T47D (cell line): ENCODE measurements at regions not wholly inside any gene's neighbourhood (a gene's known extent, or its start where the extent isn't known, plus 50 kb on each side); places are given as distances from the start of the nearest gene placed in this dataset.
"Not testable (repeated sequence)": the region's sequence is repeated elsewhere in the genome, so short reads cannot be mapped to it uniquely, and the experiment has no call there.

ENCODE experiments used
- DNase-seq, 2 experiments: peaks; one replicate each; pipeline versions ENCODE4 v3.0.0 to v3.0.0-alpha.2; 2011 to 2012; ENCODE audit warnings: low read depth in 1 of 2, low spot score in 1 of 2
- JUND ChIP-seq: IDR thresholded peaks from 2 replicates; pipeline ENCODE4 v1.6.1; 2012; ENCODE audit warnings: low read depth
- in situ Hi-C: cut with HindIII; loops from 2 replicates; pipeline ENCODE4 v1.10.0; 2016; ENCODE audit warnings: low sequenced_read_pairs, low pct_unique_long_range_greater_than_20kb

GRCh38 chr3:89923921-89924610 lies 816.6 kb downstream of the EPHA3 start:
- in situ Hi-C loops: no loop called here
- TF ChIP-seq JUND: no peak
- DNase-seq: no peak

GRCh38 chr3:89925976-89926375 lies 818.6 kb downstream of the EPHA3 start:
- DNase-seq: no peak
- no peak for TF ChIP-seq JUND
- in situ Hi-C loops: no loop called here

- in situ Hi-C loops: no loop called here
- DNase-seq: no peak
- TF ChIP-seq JUND: no peak
Observed at GRCh38 chr3:89932882-89933281, 825.5 kb downstream of the EPHA3 start.

GRCh38 chr3:89944461-89944860 lies 837.0 kb downstream of the EPHA3 start:
- in situ Hi-C loops: not testable (repeated sequence)

GRCh38 chr3:89946884-89947283 lies 839.5 kb downstream of the EPHA3 start:
- no peak for TF ChIP-seq JUND
- DNase-seq: no peak
- in situ Hi-C loops: no loop called here

More at GRCh38 chr3:89944461-89944860, 837.0 kb downstream of the EPHA3 start:
- not testable (repeated sequence) for DNase-seq

- TF ChIP-seq JUND: no peak
- peak in 1 of 2 experiments; percentile 12 for DNase-seq
- in situ Hi-C loops: no loop called here
Observed at GRCh38 chr3:89947337-89947954, 840.0 kb downstream of the EPHA3 start.

GRCh38 chr3:89948008-89948407 lies 840.6 kb downstream of the EPHA3 start:
- in situ Hi-C loops: no loop called here
- DNase-seq: no peak
- no peak for TF ChIP-seq JUND

- no peak for DNase-seq
- TF ChIP-seq JUND: no peak
- in situ Hi-C loops: no loop called here
Observed at GRCh38 chr3:89950772-89951171, 843.4 kb downstream of the EPHA3 start.

- no peak for TF ChIP-seq JUND
- no peak for DNase-seq
- in situ Hi-C loops: no loop called here
Observed at GRCh38 chr3:89954137-89954536, 846.7 kb downstream of the EPHA3 start.

- in situ Hi-C loops: no loop called here
- peak in 1 of 2 experiments; percentile 50 for DNase-seq
- no peak for TF ChIP-seq JUND
Observed at GRCh38 chr3:89955156-89955555, 847.7 kb downstream of the EPHA3 start.

GRCh38 chr3:89957451-89957850 lies 850.0 kb downstream of the EPHA3 start:
- DNase-seq: no peak
- in situ Hi-C loops: no loop called here
- TF ChIP-seq JUND: no peak

GRCh38 chr3:89958163-89958562 lies 850.7 kb downstream of the EPHA3 start:
- in situ Hi-C loops, DNase-seq: not testable (repeated sequence)

- DNase-seq: no peak
- no peak for TF ChIP-seq JUND
- in situ Hi-C loops: no loop called here
Observed at GRCh38 chr3:89964347-89964746, 856.9 kb downstream of the EPHA3 start.

GRCh38 chr3:89966877-89967665 lies 859.6 kb downstream of the EPHA3 start:
- no peak for DNase-seq
- TF ChIP-seq JUND: no peak
- in situ Hi-C loops: no loop called here
